HG03039 (cell line): ENCODE measurements at regions not wholly inside any gene's neighbourhood (a gene's known extent, or its start where the extent isn't known, plus 50 kb on each side); places are given as distances from the start of the nearest gene placed in this dataset.

Experiments
- ATAC-seq: cut with Tn5 transposase; IDR thresholded peaks from one replicate; pipeline ENCODE4 v1.9.1; 2021; ENCODE audit warnings: mild to moderate bottlenecking, moderate library complexity; ENCODE audit not compliant: unreplicated experiment

GRCh38 chr5:126357585-126358342 is 65.4 kb upstream of the GRAMD2B start:
- ATAC-seq: no peak

- peak; percentile 88 for ATAC-seq
Measured at GRCh38 chr5:126358525-126358924, 64.7 kb upstream of the GRAMD2B start.

- ATAC-seq: no peak
Measured at GRCh38 chr5:126359884-126360283, 63.3 kb upstream of the GRAMD2B start.

- ATAC-seq: peak; percentile 29
Measured at GRCh38 chr5:126360467-126360866, 62.7 kb upstream of the GRAMD2B start.

GRCh38 chr5:126363658-126364057 is 59.6 kb upstream of the GRAMD2B start:
- ATAC-seq: peak; percentile 39

GRCh38 chr5:126364206-126364902 is 58.9 kb upstream of the GRAMD2B start:
- no peak for ATAC-seq

- no peak for ATAC-seq
Measured at GRCh38 chr5:126365446-126366198, 57.6 kb upstream of the GRAMD2B start.

GRCh38 chr5:126366199-126366560 is 57.0 kb upstream of the GRAMD2B start:
- ATAC-seq: no peak

- no peak for ATAC-seq
Measured at GRCh38 chr5:126368239-126368812, 54.9 kb upstream of the GRAMD2B start.

- ATAC-seq: no peak
Measured at GRCh38 chr5:126369083-126369482, 54.1 kb upstream of the GRAMD2B start.

- no peak for ATAC-seq
Measured at GRCh38 chr5:126369995-126370731, 53.0 kb upstream of the GRAMD2B start.

- ATAC-seq: no peak
Measured at GRCh38 chr5:126370796-126371718, 52.2 kb upstream of the GRAMD2B start.

GRCh38 chr5:126373375-126374108 is 49.7 kb upstream of the GRAMD2B start:
- ATAC-seq: no peak
